ENCODE measurements at regions not wholly inside any gene's neighbourhood (a gene's known extent, or its start where the extent isn't known, plus 50 kb on each side); places are given as distances from the start of the nearest gene placed in this dataset.

DNA sequence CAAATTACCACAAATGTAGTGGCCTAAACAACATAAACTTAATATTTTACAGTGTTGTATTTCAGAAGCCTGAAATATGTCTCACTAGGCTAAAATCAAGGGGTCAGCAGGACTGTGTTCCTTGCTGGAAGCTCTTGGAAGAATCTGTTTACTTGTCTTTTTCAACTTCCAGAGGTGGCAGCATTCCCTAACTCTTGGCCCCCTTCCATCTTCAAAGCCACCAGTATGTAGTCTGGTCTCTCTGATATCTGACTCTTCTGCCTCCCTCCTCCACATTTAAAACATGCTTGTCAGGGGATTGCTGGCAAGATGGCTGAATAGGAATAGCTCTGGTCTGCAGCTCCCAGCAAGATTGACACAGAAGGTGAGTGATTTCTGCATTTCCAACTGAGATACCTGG lies 567.5 kb downstream of the PLA2G4A start:
- TF ChIP-seq, protein P1, sequence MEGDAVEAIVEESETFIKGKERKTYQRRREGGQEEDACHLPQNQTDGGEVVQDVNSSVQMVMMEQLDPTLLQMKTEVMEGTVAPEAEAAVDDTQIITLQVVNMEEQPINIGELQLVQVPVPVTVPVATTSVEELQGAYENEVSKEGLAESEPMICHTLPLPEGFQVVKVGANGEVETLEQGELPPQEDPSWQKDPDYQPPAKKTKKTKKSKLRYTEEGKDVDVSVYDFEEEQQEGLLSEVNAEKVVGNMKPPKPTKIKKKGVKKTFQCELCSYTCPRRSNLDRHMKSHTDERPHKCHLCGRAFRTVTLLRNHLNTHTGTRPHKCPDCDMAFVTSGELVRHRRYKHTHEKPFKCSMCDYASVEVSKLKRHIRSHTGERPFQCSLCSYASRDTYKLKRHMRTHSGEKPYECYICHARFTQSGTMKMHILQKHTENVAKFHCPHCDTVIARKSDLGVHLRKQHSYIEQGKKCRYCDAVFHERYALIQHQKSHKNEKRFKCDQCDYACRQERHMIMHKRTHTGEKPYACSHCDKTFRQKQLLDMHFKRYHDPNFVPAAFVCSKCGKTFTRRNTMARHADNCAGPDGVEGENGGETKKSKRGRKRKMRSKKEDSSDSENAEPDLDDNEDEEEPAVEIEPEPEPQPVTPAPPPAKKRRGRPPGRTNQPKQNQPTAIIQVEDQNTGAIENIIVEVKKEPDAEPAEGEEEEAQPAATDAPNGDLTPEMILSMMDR (IDR thresholded peaks at IDR 0.05) = no peak
- no peak for TF ChIP-seq POLR2A (IDR thresholded peaks at IDR 0.05)
